K562 (cell line): ENCODE measurements at regions not wholly inside any gene's neighbourhood (a gene's known extent, or its start where the extent isn't known, plus 50 kb on each side); places are given as distances from the start of the nearest gene placed in this dataset. TPM values are rescaled to one million over a fixed set of nuclear protein-coding genes. Genes with fewer than 3 reads are reported as not detected.

Experiments
- microRNA-seq: library from miRNA; unstranded; fragments of <30 nt; microRNA quantifications from one replicate; pipeline ENCODE4, GENCODE V29; 2018; ENCODE audit warnings: borderline microRNAs expressed
- small RNA-seq: library from RNA; depleted of rRNA; stranded (forward); fragments of <200 nt; gene quantifications from one replicate; pipeline ENCODE3, GENCODE V24; 2014

Small RNA genes lying in the stretch of these regions (microRNA-seq; reads per million reads assigned to microRNA genes)
- not detected for gene MIR4280

Small RNA genes lying in the stretch of these regions (small RNA-seq; reads per million reads assigned to genes)
- gene MIR4280 (not detected), gene RN7SKP34 (not detected)
